COLO668 (cell line): ENCODE measurements at regions not wholly inside any gene's neighbourhood (a gene's known extent, or its start where the extent isn't known, plus 50 kb on each side); places are given as distances from the start of the nearest gene placed in this dataset.
A peak's percentile ranks its signal among the peaks of the same experiment; 100 is the strongest.
"Not testable (repeated sequence)": the region's sequence is repeated elsewhere in the genome, so short reads cannot be mapped to it uniquely, and the experiment has no call there.

Source experiments
- DNase-seq: peaks from one replicate; lab custom pipeline; 2025; ENCODE audit not compliant: unreplicated experiment; lab: John Stamatoyannopoulos, UW

DNA sequence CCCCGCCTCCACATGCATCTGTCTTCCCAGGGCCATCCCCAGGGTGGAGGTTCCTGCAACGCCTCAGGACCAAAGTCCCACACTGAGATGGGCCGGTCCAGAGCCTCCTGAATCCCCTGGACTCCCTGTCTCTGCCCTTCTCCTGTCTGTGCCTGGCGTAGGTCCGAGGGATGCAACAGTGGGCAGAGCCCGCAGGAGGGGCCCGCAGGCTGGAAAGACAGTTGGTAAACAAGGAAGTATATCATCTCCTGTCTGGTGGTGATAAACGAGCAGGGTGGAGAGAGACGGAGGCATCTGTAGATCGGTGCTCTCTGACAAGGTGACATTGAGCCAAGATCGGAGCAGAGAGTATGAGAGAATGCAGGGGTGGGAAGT is 72.6 kb upstream of the RAB6C start:
- no peak for DNase-seq

DNA sequence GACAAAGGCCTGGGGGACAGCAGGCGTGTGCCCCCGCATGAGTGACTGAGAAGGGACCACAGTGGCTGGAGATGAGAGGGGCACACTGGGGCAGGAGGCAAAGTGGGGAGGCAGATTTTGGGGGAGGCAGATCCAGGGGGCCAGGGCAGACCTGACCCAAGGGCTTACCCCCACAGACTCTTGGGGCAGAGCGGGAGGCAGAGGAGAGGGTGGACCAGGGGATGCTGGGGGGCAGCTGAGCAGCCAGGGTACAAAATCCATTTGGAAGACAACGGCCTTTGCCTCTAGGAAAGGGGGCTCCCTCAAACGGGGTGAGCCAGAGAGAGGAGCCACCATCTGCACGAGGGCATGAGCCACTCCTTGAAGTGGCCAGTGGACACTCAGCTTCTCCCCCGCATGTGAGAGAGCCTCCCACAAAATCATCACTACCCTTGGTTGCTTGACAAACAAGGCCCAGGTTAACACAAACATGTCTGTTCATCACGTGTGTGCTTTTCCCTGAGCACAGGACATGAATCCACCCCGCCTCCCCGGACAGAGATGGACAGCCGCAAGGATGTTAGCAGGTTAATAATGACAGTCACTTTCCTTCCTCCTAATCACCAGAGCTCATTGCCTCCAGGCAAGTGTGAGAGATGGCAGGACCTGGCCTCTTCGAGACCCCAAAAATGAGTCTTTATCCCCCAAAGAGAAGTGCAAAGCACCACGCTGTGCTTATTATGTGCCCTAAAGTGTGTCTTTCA is 72.0 kb upstream of the RAB6C start:
- no peak for DNase-seq

DNA sequence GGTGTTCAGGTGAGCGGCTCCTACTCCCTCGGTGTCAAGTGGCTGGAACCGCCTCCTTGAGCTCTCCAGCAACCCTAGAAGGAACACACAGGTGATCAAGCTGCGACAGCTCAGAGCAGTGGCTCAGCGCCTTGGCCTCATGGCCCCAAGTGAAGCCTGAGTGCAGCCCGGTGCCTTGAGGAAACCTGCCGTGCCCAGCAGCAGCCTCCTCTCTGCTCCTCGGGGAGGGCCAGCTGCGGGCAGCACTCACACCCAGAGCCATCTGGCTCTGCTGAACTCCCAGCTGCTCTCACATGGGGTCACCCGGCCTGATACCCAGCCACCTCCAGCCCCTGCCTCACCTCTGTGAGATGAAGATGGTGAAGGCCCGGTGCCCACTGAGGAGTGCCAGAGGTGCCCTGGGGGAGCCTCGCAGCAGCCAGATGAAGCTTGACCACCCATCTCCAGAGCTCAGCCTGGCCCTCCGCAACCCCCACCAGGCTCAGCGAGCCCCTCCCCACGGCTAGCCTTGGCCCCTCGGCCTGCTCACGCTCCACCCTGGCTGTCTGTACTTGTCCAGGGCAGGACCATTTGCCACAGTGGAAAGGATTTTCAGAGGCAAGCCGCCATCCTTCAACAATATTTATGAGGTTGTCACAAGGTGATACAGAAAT is 70.6 kb upstream of the RAB6C start:
- DNase-seq: no peak

DNA sequence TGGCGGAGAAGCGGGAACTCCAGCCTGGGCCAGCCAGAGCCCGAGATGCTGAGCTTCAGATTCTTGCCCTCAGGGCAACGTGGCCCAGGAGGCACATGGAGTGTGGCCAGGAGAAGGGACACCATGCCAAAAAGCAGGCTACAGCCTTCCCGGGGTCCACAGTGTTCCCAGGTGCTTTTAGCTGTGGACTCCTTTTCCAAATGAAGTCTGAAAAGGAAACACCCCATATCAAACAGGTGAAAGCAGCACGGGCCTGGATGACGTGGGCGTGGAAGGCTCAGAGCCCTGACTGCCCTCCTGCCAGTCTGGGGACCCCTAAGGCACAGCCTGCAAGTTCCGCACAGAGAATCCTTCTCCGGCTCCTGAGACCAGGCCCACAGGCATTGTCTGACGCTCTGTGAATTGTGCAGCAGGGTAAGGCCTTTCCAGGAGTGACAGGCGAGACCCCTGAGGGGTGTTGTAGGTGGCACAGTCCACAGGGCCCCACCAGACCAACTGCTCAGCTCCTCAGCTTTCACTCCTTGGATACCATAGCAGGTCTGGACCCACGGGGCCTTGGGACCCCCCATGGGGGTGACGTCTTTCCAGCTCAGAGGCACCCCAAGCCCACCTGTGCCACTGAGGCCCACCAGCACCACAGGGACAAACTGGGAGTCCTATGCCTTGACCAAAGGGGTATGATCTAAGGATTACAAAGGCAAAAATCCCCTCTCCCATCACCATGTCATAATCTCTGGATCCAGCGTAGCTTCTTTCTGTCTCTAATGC is 69.6 kb upstream of the RAB6C start:
- DNase-seq: no peak

DNA sequence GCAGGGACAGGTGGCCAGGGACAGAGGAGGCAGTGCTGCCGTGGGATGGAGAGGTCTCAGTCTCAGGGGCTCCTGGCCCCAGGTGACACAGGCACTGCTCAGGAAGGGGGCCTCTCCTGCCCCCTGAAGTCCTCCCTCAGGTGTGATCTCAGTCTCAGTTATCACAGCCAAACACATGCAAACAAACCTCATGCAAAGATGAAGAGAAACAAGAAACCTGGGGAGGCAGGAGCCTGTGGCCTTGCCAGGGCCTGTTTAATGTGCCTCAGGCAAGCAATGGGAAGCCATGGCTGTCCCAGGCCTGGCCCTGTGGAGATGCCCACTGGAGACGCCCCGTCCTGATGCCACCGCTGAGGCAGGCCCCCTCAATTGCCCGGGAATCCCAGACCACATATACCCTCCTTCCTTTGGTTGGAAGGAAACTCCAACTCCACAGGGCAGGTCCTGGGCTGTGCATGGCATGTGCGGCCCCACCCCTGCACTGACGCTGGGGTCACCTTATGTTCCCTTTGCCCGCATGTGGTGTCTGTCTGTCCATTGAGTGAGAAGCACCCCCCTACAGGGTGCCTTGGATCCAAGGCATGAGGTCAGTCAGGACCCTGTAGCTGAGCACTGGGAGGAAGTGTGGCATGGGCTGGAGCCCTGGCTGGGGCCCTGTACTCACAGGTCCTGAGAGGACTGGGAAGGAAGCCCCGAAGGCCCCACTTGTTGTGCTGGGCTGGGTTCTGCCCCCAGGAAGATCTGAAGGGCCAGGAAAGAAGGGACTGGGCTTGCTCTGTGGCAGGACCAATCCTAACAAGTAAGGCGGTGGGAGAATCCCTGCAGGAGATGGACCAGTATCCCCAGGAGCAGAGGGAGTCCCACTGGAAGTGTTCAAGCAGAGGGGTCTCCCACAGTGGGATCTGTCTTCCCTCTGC is 68.8 kb upstream of the RAB6C start:
- no peak for DNase-seq

DNA sequence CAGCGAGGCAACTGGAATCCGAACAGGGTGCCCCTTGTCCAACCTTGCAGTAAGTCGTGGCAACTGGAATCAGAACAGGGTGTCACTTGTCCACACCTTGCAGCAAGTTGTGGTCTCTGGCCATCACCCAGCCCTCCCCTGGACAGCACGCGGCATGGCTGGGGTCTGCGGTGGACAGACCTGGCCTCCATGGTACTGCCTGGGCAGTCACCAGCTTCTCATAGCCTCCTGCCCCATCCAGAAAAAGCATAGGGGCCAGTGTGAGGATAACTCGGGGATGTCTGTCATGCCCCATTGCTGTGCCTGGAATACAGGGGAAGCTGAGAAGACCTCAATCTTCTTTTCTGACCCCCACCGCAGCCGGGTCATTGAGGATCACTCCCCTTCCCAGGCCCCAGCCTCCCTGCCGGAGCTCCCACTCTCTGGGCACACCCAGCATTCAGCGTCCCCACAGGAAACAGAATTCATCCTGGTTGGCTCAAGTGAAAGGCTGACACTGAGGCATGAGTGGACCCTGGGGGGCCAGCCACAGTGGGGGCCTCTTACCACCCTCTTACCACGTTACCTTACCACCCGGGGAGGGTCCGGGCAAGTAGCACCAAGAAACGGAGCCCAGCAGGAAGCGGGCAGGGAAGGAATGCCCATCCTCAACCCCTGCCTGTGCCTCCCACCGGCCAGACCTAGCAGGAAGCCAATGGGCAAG is 68.0 kb upstream of the RAB6C start:
- no peak for DNase-seq

DNA sequence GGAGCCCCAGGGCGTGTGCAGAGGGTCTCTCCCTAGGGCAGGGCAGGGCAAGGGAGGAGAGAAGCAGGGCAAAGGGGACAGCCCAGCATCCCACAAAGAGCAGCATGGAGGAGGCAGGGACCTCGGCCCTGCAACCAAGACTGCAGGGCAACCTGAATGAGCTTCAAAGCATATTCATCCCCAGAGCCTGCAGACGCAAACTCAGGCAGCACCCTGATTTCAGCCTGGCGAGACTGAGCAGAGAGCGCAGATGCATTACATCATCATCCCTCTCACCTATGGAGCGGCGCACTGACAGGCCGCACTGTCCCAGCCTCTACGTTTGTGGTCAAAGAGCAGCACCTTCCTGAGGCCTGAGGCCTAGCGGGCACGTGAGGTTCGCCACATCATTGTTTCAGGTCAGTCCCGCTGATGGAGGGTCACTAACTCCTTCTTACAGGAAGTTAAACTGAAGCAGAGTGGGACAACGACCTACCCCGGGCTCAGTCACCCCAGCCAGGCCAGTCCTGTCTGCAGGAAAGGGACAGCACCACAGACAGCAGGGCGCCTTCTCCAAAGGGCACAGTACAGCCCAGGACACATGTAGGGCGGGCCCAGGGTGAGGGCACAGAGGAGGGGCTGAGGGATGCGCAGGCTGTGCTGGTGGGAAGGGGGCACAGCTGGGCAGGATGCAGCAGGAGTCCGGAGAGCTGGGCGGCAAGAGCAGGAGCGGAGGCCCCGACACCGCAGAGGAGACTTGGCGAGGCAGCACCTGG is 67.2 kb upstream of the RAB6C start:
- no peak for DNase-seq

DNA sequence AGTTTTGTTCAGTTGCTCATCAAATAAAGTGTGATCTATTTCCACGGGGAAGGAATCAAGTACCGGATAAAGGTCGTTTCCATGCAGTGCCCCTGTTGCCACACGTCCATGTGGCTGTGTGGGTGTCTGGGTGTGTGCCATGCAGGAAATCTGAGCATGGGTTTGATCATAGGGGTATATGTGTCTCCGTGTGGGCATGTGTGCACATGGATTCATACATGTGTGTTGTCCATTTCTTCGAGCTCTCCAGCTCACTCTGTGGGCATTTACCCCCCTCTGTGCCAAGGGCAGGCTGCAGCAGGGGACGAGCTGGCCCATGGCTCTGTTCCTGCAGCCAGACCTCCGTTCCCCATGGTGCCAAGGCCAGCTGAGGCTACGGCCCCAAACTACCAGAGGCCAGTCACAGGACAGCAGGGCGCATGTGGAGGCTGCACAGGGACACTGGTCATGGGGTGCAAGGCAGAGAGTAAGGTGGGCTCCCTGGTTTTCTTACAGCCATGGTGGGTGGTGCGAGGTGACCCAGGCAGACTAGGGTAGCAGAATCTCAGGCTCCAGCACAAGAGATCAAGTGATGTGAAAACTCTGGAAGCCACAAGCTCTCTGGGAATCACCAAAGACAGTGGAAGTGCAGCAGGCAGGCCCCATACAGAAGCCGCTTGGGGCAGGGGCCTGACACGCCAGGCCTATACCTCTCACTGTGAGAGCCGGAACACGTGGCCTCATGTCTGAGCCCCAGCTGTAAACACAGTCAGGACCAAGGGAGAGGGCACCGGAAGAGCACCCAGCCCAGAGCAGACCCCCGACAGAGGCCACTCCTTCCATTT is 66.4 kb upstream of the RAB6C start:
- DNase-seq: no peak

DNA sequence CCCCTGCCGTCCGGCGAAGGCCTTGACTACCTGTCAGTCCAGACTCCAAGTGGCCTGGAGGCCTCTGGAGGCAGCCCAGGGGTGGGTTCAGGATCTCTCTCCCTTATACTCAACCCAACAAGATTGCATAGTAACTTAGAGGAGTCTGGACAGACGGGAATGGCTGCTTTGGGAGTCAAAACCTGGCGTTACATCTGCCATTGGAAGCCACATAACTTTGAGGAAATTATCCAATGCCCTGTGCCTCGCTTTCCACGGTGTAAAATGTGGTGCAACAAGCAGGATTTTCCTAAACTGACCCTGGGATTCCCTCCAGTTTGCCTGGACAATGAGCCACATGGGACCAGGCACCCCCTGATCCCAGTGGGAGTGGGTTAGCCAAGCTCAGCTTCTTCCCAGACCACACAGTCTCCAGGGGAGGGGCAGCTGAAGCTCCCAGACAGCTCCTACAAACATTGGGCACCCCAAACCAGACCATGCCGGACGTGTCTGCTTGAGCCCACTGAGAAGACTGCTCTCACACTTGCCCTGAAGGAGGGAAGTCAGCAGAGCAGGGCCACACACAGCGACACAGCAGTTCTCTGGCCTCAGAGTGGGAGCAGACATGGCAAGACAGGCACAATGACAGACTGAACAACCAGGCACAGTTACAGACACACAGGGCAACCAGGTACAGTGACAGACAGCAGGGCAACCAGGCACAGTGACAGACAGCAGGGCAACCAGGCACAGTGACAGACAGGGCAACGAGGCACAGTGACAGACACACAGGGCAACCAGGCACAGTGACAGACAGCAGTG is 65.6 kb upstream of the RAB6C start:
- no peak for DNase-seq

DNA sequence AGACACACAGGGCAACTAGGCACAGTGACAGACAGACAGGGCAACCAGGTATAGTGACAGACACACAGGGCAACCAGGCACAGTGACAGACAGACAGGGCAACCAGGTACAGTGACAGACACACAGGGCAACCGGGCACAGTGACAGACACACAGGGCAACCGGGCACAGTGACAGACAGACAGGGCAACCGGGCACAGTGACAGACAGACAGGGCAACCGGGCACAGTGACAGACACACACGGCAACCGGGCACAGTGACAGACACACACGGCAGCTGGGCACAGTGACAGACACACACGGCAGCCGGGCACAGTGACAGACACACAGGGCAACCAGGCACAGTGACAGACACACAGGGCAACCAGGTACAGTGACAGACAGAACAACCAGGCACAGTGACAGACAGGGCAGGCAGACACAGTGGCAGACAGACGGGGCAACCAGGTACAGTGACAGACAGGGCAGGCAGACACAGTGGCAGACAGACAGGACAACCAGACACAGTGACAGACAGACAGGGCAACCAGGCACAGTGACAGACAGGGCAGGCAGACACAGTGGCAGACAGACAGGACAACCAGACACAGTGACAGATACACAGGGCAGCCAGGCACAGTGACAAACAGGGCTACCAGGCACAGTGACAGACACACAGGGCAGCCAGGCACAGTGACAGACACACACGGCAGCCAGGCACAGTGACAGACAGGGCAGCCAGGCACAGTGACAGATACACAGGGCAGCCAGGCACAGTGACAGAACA is 64.7 kb upstream of the RAB6C start:
- DNase-seq: no peak

DNA sequence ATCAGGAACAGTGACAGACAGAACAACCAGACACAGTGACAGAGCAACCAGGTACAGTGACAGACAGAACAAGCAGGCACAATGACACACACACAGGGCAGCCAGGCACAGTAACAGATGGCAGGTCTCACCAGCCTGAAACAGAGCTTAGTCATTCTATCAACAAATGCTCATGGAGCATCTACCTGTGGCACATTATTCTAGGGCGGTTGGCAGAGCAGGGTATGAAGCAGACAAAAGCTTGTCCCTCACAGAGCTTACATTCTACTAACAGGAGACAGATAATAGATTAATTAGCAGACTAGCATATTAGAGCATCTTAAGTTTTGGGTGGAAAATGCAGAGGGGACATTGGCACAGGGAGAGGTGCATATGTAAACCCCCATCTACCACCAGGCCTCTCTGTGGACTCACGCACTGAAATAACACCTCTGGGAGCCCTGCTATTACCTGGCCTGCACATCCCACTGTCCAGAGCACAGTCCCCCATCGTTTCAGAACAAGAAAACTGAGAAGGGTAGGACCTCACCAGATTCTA is 64.1 kb upstream of the RAB6C start:
- DNase-seq: no peak

DNA sequence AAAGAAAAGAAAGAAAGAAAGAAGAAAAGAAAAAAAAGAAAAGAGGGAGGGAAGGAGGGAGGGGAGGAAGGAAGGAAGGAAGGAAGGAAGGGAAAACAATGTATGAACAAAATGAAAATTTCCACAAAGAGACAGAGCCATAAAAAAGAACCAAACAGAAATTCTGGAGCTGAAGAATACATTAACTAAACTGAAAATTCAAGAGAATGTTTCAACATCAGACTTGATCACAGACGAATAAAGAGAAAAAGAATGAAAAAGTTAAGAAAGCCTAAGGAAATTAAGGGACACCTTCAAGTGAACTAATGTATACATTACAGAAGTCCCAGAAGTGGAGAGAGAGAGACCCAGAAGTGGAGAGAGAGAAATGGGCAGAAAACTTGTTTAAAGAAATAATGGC is 60.9 kb upstream of the RAB6C start:
- no peak for DNase-seq

DNA sequence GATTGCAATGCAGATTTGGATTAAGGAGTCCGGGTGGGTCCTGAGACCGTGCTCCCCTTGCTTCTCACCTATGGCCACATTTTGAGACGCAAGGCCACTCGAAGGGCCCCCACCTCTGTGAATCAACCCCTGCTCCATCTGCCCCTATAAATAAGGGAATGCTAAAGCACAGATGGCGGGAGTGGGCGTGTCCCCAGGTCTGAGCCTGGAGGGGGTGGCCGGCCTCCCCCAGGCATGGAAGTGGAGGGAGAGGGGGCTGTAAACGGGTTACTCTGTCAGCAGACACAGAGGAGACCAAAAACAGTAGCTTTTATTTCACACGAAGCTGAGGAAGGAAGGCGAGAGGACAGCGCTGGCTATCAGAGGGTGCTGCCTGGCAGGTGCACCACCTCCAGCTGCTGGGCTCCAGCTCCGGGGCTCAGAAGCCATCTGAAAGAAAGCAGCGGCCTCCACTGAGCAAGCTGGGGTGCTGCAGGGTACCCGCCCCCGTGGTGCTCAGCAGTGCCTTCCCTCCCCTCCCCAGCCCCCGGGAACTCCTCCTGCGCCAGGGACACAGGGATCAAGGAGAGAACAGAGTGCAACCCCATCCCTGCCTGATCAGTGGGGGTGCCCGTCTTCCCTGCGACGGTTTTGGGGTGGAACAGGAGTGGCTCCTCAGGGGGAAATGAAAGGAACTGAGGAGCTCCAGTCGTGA is 56.7 kb upstream of the RAB6C start:
- peak; percentile 5 for DNase-seq

DNA sequence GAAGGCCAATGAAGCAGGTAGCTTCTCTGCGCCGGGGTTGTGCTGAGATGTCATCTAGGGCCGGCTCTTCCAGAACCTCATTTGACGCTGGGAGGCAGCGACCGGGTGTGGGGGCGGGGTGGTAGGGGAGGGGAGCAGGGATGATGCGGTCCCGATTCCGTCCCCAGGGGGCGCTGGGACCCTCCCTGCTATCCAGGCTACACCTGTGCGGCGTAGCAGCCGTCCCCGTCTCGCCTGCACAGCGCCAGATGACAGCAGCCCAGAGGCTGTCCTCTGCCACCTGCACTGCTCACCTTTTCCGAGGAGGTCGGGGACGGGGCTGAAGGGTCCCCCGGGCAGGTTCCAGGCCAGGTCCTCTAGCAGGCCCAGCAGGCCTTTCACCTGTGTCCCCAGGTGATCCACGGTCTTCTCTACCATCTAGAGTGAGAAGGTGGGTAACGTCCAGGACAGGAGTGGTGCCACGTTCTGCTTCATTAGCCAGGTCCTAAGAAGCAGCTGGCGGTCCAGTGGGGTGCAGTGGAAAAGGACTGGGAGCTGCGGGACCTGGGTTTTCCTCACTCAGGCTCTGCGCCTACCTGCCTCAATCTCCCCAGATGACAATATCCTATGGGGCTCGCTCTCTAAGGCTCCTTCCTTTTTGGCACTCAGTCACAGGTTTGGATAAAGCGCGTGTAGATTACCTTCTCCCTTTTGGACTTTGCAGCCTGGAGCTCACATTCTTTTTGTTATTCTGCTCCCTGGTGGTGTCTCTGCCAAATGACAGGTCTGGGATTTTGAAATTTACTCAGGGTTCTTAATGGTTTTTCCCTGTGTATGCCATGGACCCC is 56.0 kb upstream of the RAB6C start:
- peak; percentile 11 for DNase-seq

DNA sequence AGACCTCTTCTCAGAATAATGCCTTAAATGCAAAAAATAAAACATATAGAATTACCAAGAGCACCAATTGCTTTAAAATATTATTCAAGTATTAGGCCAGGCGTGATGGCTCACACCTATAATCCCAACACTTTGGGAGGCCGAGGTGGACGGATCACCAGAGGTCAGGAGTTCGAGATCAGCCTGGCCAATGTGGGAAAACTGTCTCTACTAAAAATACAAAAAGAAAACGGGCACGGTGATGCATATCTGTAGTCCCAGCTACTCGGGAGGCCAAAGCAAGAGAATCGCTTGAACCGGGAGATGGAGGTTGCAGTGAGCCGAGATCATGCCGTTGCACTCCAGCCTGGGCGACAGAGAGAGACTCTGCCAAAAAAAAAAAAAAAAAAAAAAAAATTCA is 55.4 kb upstream of the RAB6C start:
- not testable (repeated sequence) for DNase-seq

DNA sequence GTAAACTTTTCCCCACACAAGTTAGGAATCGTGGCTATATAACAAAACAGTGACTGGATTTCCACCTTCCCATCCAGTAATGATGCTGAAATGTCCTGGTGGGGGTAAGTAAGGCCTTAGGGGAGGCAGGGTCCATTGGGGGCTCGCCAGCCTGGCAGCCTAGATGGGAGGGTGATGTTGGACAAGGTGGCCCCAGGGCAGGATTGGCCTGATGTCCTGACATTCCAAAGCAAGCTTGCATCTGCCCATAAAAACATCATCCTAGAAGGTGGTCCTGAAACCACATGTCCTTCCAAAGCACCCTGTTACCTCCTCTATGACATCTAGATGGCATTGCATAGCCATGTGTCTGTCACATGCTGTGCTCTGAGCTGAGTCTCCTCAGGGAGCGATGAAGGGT is 54.1 kb upstream of the RAB6C start:
- DNase-seq: no peak
